ENCODE measurements at regions not wholly inside any gene's neighbourhood (a gene's known extent, or its start where the extent isn't known, plus 50 kb on each side); places are given as distances from the start of the nearest gene placed in this dataset.

- H3K4me1 Mint-ChIP-seq, result peaks cover 15 to 33% of the 10 kb centered on the region in 2 donors
- ATAC-seq (peak; percentile 88 to 93 (median 92)), DNase-seq (peak; percentile 59 to 72)
- TF ChIP-seq, protein P1, sequence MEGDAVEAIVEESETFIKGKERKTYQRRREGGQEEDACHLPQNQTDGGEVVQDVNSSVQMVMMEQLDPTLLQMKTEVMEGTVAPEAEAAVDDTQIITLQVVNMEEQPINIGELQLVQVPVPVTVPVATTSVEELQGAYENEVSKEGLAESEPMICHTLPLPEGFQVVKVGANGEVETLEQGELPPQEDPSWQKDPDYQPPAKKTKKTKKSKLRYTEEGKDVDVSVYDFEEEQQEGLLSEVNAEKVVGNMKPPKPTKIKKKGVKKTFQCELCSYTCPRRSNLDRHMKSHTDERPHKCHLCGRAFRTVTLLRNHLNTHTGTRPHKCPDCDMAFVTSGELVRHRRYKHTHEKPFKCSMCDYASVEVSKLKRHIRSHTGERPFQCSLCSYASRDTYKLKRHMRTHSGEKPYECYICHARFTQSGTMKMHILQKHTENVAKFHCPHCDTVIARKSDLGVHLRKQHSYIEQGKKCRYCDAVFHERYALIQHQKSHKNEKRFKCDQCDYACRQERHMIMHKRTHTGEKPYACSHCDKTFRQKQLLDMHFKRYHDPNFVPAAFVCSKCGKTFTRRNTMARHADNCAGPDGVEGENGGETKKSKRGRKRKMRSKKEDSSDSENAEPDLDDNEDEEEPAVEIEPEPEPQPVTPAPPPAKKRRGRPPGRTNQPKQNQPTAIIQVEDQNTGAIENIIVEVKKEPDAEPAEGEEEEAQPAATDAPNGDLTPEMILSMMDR (IDR thresholded peaks at IDR 0.05), result no peak
- Histone ChIP-seq H3K4me3 (ENCODE audit: low read length) (no peak overlapping the region), H3K27me3 (ENCODE audit: control insufficient read depth, insufficient read depth, low read length) (no peaks in the 10 kb centered on the region), H3K4me1 (ENCODE audit: control insufficient read depth, insufficient read depth, low read length) (peaks cover 26% of the 10 kb centered on the region), H3K36me3 (ENCODE audit: control insufficient read depth, insufficient read depth, low read length) (no peaks in the 10 kb centered on the region), H3K9me3 (ENCODE audit: control insufficient read depth, insufficient read depth, low read length) (peaks cover 7% of the 10 kb centered on the region), H3K27ac (ENCODE audit: low read length) (no peak overlapping the region)
- WGBS (ENCODE audit: insufficient coverage), result 38% methylated on average over 12 of the region's 12 CpGs
- intact Hi-C loops (cut with micrococcal nuclease), result loop anchor here (5.0 kb wide), 1 partner anchor 278 kb away; no protein-coding TSS in a partner anchor
- no peaks in the 10 kb centered on the region for H3K36me3 Mint-ChIP-seq
- H3K4me3 Mint-ChIP-seq, result peak overlapping the region; percentile 37
- no peaks in the 10 kb centered on the region for H3K9me3 Mint-ChIP-seq
- H3K27me3 Mint-ChIP-seq (ENCODE audit: low read depth in 2 of 2), result peaks cover 10 to 29% of the 10 kb centered on the region in 2 donors
- H3K27ac Mint-ChIP-seq, result peak overlapping the region; percentile 76 to 88
Observed at GRCh38 chr2:239544918-239545465, 144.2 kb upstream of the HDAC4 start.

DNA sequence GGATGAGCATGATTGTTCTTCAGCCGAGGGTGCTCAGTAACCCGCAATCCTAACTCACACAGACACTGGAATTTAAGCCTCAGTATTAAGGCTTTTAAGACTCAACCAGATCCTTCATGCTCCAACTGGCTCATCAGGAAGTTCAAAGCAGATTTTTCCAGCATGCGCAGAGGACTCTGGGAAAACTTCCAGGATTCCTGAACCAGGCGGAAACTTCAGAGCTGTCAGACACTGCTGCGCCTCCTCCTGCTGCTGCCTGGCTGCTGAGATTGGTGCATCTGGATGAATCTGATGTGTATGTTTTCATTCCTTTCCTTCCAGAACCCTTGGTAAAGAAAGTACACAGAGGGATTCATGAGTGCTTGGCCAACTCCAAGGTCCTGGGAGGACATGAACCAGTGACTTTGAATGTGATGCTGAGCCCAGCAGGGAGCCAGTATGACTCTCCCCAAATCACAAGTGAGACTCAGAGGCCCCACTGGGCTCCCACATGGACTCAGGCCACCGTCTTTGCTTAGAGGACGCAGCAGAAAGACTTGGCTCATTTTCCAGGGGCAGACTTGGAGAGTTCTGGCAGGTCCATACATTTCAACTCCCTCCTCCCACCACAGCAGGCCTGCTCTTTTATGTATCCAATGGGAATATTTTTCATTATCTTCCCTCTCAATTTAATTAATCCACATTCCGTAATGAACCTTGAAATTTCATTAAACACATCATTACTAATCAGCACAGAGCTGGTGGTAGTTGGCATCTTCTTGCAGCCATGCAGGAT lies 143.5 kb upstream of the HDAC4 start:
- no peak for ATAC-seq
- no peak overlapping the region for H3K27ac ChIP-seq (ENCODE audit: low read length)
- no peaks in the 10 kb centered on the region for H3K27me3 ChIP-seq (ENCODE audit: control insufficient read depth, insufficient read depth, low read length)
- no peak for DNase-seq
- intact Hi-C loops (cut with micrococcal nuclease), result no loop called here
- Mint-ChIP-seq H3K4me3 (peak overlapping the region; percentile 37), H3K27ac (peak overlapping the region; percentile 76 to 88), H3K9me3 (no peaks in the 10 kb centered on the region), H3K27me3 (ENCODE audit: low read depth in 2 of 2) (peaks cover 6 to 26% of the 10 kb centered on the region in 2 donors), H3K36me3 (no peaks in the 10 kb centered on the region), H3K4me1 (peaks cover 15 to 30% of the 10 kb centered on the region in 2 donors)
- H3K4me1 ChIP-seq (ENCODE audit: control insufficient read depth, insufficient read depth, low read length), result peaks cover 26% of the 10 kb centered on the region
- H3K36me3 ChIP-seq (ENCODE audit: control insufficient read depth, insufficient read depth, low read length), result no peaks in the 10 kb centered on the region
- H3K9me3 ChIP-seq (ENCODE audit: control insufficient read depth, insufficient read depth, low read length), result peaks cover 7% of the 10 kb centered on the region
- TF ChIP-seq, protein P1 (IDR thresholded peaks at IDR 0.05), result no peak
- no peak overlapping the region for H3K4me3 ChIP-seq (ENCODE audit: low read length)
- 99% methylated on average over 8 of the region's 8 CpGs for WGBS (ENCODE audit: insufficient coverage)

DNA sequence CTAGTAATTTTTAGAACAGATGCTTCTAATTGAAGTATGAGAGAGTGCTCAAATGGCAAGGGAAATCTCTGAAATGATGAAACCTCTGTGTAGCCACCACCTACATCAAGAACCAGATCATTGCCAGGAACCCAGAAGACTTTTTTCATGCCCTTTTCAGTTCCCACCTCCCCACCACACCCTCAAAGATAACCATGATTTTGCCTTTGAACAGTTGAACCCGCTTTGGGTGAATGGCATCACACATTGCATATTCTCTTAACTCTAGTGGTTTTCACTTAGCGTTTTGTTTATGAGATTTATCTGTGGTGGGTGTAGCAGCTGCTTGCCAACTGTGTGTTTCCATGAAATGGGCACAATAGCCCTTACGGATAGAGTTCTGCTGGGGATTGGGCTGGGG lies 142.9 kb upstream of the HDAC4 start:
- Mint-ChIP-seq H3K9me3 (no peaks in the 10 kb centered on the region), H3K36me3 (no peaks in the 10 kb centered on the region), H3K27ac (peak overlapping the region in 1 of 2 donors; percentile 88), H3K27me3 (ENCODE audit: low read depth in 2 of 2) (peaks cover 8 to 25% of the 10 kb centered on the region in 2 donors), H3K4me3 (no peak overlapping the region), H3K4me1 (peaks cover 15 to 25% of the 10 kb centered on the region in 2 donors)
- Histone ChIP-seq H3K4me3 (ENCODE audit: low read length) (no peak overlapping the region), H3K4me1 (ENCODE audit: control insufficient read depth, insufficient read depth, low read length) (peaks cover 21% of the 10 kb centered on the region), H3K9me3 (ENCODE audit: control insufficient read depth, insufficient read depth, low read length) (peaks cover 7% of the 10 kb centered on the region), H3K27me3 (ENCODE audit: control insufficient read depth, insufficient read depth, low read length) (no peaks in the 10 kb centered on the region), H3K27ac (ENCODE audit: low read length) (no peak overlapping the region), H3K36me3 (ENCODE audit: control insufficient read depth, insufficient read depth, low read length) (no peaks in the 10 kb centered on the region)
- DNase-seq (no peak), ATAC-seq (no peak)
- TF ChIP-seq, protein P1 (IDR thresholded peaks at IDR 0.05), result no peak
- 77% methylated on average over 3 of the region's 3 CpGs for WGBS (ENCODE audit: insufficient coverage)
- intact Hi-C loops (cut with micrococcal nuclease), result no loop called here
